Right lobe of liver (tissue), 4 donors: ENCODE measurements at regions not wholly inside any gene's neighbourhood (a gene's known extent, or its start where the extent isn't known, plus 50 kb on each side); places are given as distances from the start of the nearest gene placed in this dataset.

Experiments
- CTCF ChIP-seq, 4 donors: fragments of 200-600 bp in 3 of 4; fragments of 450-650 bp in 1 of 4; IDR thresholded peaks; one replicate each; pipeline versions ENCODE4 v1.5.1 to v1.8.0; 2016 to 2022; ENCODE audit warnings: antibody characterized with exemption in 4 of 4, mild to moderate bottlenecking in 2 of 4
- POLR2A ChIP-seq: fragments of 450-650 bp; IDR thresholded peaks from one replicate; pipeline ENCODE4 v1.6.1; 2017; ENCODE audit warnings: antibody characterized with exemption, mild to moderate bottlenecking
- donor health status: DM: no; HTN: no; CAD: no.
- donor health status: DM: no; HTN: no; CAD: no.
- donor health status: DM: no; HTN: yes; CAD: no.

DNA sequence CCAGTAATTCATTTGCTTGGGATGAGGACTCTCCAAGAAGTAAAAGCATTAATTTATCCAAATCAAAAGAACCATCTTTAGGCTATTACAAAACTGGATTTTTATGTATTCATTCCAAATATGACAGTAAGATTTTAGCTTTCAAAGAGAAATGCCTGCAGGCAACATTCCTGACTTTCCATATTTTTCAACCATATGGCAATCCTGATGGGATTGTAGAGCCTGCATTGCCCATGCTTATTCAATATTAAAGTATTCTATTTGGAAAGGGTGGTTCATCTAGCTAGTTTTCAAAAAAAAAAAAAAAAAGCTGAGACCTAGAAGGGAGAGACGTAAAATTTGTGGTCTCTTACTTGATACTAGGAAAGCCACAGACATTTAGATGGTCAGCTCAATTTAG lies 1253.7 kb downstream of the LRFN5 start:
- TF ChIP-seq CTCF (IDR thresholded peaks at IDR 0.05) (no peak), POLR2A (no peak)
